ENCODE measurements at regions not wholly inside any gene's neighbourhood (a gene's known extent, or its start where the extent isn't known, plus 50 kb on each side); places are given as distances from the start of the nearest gene placed in this dataset.

DNA sequence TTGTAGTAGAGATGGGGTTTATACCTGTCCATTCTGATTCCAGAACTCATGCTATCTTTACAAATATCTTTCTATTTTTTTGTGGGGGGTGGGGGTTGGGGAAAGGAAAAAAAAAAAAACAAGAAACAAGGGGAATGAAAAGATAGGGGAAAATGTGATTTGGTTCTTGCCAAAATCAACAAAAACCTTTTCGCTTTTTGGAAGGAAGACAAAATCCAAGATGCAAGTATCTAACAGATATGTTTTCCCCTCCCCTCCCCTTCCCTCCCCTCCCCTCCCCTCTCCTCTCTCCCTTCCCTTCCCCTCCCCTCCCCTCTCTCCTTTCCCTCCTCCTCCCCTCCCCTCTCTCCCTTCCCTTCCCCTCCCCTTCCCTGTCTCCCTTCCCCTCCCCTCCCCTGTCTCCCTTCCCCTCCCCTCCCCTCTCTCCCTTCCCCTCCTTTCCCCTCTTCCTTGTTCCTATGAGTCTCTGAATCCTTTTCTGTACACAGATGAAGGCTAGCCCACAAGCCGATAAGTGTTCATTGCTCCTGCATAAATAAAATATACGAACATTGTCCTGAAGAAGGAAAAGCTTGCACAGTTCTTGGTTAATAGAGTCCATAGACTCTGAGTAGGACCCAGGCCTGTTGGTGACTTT lies 551.9 kb downstream of the EDEM1 start:
- Mint-ChIP-seq H3K36me3 (ENCODE audit: low read depth, unreplicated experiment) (no peaks in the 10 kb centered on the region), H3K27me3 (ENCODE audit: unreplicated experiment) (no peaks in the 10 kb centered on the region), H3K9me3 (ENCODE audit: unreplicated experiment) (peaks cover 14% of the 10 kb centered on the region), H3K27ac (ENCODE audit: unreplicated experiment) (no peak overlapping the region), H3K4me1 (ENCODE audit: unreplicated experiment) (no peaks in the 10 kb centered on the region), H3K4me3 (ENCODE audit: unreplicated experiment) (no peak overlapping the region)
- TF ChIP-seq, protein P1, sequence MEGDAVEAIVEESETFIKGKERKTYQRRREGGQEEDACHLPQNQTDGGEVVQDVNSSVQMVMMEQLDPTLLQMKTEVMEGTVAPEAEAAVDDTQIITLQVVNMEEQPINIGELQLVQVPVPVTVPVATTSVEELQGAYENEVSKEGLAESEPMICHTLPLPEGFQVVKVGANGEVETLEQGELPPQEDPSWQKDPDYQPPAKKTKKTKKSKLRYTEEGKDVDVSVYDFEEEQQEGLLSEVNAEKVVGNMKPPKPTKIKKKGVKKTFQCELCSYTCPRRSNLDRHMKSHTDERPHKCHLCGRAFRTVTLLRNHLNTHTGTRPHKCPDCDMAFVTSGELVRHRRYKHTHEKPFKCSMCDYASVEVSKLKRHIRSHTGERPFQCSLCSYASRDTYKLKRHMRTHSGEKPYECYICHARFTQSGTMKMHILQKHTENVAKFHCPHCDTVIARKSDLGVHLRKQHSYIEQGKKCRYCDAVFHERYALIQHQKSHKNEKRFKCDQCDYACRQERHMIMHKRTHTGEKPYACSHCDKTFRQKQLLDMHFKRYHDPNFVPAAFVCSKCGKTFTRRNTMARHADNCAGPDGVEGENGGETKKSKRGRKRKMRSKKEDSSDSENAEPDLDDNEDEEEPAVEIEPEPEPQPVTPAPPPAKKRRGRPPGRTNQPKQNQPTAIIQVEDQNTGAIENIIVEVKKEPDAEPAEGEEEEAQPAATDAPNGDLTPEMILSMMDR (IDR thresholded peaks at IDR 0.05; ENCODE audit: unreplicated experiment): no peak
- DNase-seq (ENCODE audit: low spot score): no peak

DNA sequence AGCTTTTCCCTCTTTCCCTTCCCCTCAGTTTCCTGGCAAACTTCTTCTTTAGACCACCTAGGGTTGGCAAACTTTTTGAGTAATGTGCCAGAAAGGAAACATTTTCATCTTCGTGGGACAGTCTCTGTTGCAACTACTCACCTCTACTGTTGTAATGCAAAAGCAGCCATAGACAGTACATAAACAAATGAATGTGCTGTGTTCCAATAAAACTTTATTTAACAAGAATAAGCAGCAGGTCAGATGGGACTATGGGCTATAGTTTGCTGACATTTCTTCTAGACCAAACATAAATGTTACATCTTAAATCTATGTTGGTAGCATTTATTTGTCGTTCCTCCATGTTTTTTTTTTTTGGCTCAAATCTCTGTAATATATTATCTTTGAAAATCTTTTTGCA lies 552.4 kb downstream of the EDEM1 start:
- H3K27me3 Mint-ChIP-seq (ENCODE audit: unreplicated experiment): no peaks in the 10 kb centered on the region
- H3K27ac Mint-ChIP-seq (ENCODE audit: unreplicated experiment): no peak overlapping the region
- no peak for DNase-seq (ENCODE audit: low spot score)
- TF ChIP-seq, protein P1 (IDR thresholded peaks at IDR 0.05; ENCODE audit: unreplicated experiment): no peak
- H3K36me3 Mint-ChIP-seq (ENCODE audit: low read depth, unreplicated experiment): no peaks in the 10 kb centered on the region
- no peak overlapping the region for H3K4me3 Mint-ChIP-seq (ENCODE audit: unreplicated experiment)
- no peaks in the 10 kb centered on the region for H3K4me1 Mint-ChIP-seq (ENCODE audit: unreplicated experiment)
- peaks cover 14% of the 10 kb centered on the region for H3K9me3 Mint-ChIP-seq (ENCODE audit: unreplicated experiment)

DNA sequence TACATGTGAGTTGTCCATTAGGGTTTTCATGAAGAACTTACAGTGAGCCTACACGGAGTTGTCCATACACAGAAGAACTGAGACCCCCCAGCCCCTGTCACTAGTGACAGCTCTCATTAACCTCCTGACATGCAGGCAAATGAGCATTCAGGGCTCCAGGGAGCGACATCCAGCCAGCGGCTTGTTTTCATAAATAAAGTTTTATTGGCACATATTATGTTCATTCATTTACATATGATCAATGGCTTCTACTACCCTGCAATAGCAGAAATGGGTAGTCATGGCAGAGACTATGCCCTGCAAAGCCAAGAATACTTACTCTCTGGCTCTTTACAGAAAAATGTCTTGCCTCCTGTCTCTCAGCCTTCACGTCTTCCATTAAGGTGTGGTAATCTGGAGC lies 553.5 kb downstream of the EDEM1 start:
- no peak overlapping the region for H3K27ac Mint-ChIP-seq (ENCODE audit: unreplicated experiment)
- no peak overlapping the region for H3K4me3 Mint-ChIP-seq (ENCODE audit: unreplicated experiment)
- DNase-seq (ENCODE audit: low spot score): no peak
- H3K36me3 Mint-ChIP-seq (ENCODE audit: low read depth, unreplicated experiment): no peaks in the 10 kb centered on the region
- H3K9me3 Mint-ChIP-seq (ENCODE audit: unreplicated experiment): peaks cover 14% of the 10 kb centered on the region
- no peaks in the 10 kb centered on the region for H3K27me3 Mint-ChIP-seq (ENCODE audit: unreplicated experiment)
- H3K4me1 Mint-ChIP-seq (ENCODE audit: unreplicated experiment): no peaks in the 10 kb centered on the region
- TF ChIP-seq, protein P1 (IDR thresholded peaks at IDR 0.05; ENCODE audit: unreplicated experiment): no peak

DNA sequence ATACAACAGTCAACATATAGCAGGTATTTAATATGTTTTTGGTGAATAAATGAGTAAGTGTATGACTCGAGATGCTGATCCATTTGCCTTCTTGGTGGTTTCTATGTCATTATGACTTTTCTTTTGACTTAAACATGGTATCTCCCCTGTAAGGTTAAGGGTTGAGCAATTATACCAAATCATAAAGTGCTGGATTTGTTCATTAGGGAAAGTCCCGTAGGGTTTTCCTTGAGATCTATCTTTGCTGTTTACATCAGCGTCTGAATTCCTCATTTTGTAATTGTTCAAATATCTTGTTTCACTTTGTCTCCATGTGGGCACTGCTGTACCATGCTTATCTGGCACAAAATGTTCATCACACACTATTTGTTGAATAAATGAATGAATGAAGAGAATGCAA lies 562.6 kb downstream of the EDEM1 start:
- DNase-seq (ENCODE audit: low spot score): no peak
- Mint-ChIP-seq H3K4me3 (ENCODE audit: unreplicated experiment) (no peak overlapping the region), H3K27me3 (ENCODE audit: unreplicated experiment) (peaks cover 2% of the 10 kb centered on the region), H3K9me3 (ENCODE audit: unreplicated experiment) (peaks cover 16% of the 10 kb centered on the region), H3K27ac (ENCODE audit: unreplicated experiment) (no peak overlapping the region), H3K4me1 (ENCODE audit: unreplicated experiment) (peaks cover 3% of the 10 kb centered on the region), H3K36me3 (ENCODE audit: low read depth, unreplicated experiment) (peaks cover 6% of the 10 kb centered on the region)
- TF ChIP-seq, protein P1 (IDR thresholded peaks at IDR 0.05; ENCODE audit: unreplicated experiment): no peak

DNA sequence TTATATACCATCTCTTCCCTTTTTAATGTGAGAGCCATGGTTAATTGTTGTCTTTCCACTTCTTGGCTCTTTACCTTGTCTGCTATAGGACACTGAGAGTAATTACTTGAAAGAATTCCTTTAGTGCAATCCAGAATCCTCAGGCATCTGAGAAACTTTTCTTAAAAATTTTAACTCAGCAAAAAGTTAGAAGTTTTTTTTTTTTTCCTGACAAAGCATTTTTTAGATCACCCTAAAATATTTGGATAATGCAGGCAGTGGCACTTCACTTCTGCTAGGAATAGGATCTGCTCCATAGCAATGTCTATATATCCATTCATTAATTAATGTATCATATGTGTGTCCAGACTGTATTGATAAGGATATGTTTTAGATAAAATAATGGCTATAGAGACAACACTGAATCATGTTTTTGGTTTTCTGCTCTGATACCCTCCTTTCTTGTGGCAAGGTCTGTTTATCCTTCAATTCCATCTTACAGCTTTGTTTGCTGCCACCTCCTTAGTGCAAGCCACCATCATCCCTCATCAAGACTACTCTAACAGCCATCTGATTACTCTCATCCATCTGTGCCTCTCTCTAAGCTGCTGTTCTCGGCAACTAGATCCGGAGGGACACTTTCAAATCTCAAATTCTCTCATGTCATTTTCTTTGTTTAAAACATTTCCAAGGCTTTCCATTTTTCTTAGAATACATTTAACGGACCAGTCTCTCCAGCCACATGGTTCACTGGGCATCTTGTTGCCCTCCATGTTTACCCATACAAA lies 563.5 kb downstream of the EDEM1 start:
- Mint-ChIP-seq H3K36me3 (ENCODE audit: low read depth, unreplicated experiment) (peaks cover 6% of the 10 kb centered on the region), H3K4me3 (ENCODE audit: unreplicated experiment) (no peak overlapping the region), H3K27ac (ENCODE audit: unreplicated experiment) (no peak overlapping the region), H3K9me3 (ENCODE audit: unreplicated experiment) (peaks cover 16% of the 10 kb centered on the region), H3K4me1 (ENCODE audit: unreplicated experiment) (peaks cover 3% of the 10 kb centered on the region), H3K27me3 (ENCODE audit: unreplicated experiment) (peaks cover 2% of the 10 kb centered on the region)
- TF ChIP-seq, protein P1 (IDR thresholded peaks at IDR 0.05; ENCODE audit: unreplicated experiment): no peak
- no peak for DNase-seq (ENCODE audit: low spot score)
